T-helper 2 cell (primary cell): ENCODE measurements at regions not wholly inside any gene's neighbourhood (a gene's known extent, or its start where the extent isn't known, plus 50 kb on each side); places are given as distances from the start of the nearest gene placed in this dataset.
"Not testable (repeated sequence)": the region's sequence is repeated elsewhere in the genome, so short reads cannot be mapped to it uniquely, and the experiment has no call there.

Experiments used
- DNase-seq, 5 experiments: peaks; one replicate each; pipeline versions ENCODE4 v3.0.0 to v3.0.0-alpha.2; 2012 to 2022

DNA sequence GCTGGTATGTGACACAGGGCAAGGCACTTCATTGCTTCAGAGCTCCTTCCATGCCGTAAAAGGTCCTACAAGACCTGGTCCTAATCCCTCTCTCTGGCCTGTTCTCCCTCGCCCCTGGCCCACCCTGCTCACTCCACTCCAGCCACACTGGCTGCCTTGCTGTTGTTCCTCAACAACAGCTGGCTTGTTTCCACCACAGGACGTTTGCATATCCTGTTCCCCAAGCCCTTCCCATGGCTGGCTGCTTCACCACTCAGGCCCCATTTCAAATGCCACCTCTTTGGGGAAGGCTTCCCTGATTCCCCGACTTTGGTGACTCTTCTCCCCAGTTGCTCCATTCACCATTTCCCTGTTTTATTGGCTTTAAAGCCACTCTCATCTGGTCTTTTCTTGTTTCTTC lies 129.1 kb upstream of the ALDH3B2 start:
- DNase-seq, result not testable (repeated sequence)

DNA sequence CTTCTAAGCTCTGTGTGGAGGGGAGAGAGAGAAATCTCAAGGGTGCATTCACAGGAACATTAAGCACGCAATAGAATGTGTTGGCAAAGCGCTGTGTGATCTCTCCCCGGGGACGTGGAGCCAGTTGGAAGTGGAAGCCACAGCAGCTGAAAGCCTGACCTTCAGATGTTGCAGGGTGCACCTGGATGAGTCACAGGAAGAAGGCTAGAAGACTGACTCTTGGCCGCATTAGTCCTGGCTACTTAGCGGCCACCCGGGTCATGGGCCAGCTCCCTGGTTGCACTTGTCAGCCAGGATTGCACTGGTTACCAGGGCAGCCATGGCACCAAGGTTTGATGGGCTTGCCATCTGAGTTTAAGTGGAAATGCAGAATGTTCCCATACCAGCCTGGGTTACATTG lies 128.6 kb upstream of the ALDH3B2 start:
- DNase-seq, result not testable (repeated sequence)

DNA sequence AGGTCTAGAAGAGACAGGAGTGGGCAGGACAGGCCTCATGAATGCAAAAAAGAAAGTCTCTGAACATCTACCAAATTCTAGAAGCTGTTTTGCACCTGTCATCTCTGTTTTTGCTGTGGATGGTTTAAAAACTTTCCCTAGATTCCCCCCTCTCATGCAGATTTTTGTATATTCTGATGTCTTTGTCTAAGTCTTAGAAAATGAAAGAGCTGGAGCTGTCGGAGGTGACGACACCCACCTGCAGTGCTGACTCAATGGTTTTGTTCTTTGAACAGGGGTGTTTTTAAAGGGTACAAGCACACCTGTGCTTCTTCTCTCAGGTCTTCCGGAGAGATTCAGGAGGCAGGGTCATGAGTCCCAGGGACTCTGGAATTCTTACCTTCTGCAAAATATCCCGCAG lies 128.2 kb upstream of the ALDH3B2 start:
- DNase-seq, result not testable (repeated sequence)

DNA sequence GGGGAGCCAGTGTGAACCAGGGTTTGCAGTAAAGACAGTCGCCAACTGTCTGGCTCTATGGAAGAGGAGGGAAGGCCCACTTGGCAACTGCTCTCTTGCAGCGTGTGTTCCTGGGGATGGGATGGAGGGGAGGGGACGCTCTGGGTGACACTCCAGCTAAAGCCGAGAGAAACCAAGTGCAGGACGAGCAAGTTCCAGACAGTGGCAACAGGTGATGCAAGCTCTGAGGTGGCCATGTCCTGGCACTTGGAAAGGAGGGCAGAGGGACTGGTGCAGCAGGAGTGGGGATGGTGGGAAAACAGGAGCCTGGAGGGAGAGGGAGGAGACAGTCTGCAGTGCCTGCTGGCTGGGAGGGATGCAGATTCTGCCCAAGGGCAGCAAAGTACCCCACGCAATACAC lies 127.0 kb upstream of the ALDH3B2 start:
- not testable (repeated sequence) for DNase-seq

DNA sequence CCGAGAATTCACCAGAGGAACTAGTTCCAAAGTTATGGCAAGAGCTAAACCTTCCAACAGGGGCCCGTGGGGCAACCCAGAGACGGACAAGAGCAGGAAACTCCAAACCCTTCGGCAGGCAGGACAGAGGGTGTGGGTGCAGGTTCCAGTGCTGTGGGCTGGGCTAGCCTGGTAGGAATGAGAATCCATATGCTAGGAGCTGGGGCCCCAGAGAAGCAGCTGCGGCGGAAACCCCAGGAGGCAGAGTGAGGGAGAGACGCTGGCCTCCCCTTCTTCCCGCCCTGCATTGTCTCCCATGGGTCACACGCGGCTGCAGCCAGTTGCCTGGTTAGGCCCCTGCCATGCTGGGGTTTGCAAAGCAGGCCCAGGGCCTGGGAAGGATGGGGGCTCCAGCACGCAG lies 126.2 kb upstream of the ALDH3B2 start:
- not testable (repeated sequence) for DNase-seq

DNA sequence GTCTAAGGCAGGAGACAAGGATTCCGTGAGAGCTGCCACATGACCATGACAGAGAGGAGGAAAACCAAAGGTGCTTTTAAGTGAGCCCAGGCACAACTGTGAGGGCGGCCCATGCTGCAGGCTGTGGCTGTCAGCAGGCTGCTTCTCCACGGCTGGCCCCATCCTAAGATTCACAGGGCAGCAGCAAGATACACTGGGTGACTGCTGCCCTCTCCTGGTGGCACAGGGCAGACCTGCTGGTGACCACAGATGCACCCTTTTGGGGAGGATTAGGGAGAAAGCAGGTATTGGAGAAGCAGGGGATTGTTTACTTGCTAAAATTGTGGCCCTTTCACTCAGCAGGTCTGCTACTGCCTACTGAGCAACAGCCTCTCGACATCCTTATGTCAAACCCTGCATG lies 125.4 kb upstream of the ALDH3B2 start:
- DNase-seq, result not testable (repeated sequence)

DNA sequence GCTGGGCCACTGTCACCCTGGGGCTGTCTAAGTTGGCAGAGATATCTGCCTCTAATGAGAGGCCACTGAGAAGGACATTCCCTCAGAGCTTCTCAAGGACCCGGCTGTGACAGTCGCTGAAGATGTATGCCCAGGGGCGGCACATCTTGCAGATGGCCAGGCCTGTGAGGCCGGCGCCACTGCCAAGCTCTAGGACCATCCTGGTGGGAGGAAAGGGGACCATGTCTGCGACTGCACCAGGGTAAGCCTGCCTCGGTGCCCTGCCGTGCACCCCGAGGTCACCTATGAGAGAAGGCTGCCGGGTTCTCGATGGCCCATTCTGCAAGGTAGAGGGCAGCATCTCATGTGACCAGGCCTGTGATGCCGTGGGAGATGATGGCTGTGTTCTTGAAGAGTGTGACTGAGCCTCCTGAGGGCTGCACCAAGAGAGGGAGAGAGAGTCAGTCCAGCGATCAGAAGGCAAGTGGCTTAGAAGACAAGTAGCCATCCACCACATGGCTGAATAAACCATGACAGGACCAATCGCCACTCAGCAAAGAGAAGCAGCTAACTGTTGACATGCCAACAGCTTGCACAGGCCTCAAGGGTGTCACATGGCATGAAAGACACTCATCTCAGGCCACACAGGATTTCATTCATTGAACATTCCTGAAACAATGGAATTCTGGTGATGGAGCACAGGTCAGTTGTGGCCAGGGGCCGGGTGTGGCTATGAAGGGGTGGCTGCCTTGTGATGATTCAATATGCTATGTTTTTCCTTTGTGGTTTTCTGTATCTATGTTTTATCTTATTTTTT lies 123.5 kb upstream of the ALDH3B2 start:
- not testable (repeated sequence) for DNase-seq

DNA sequence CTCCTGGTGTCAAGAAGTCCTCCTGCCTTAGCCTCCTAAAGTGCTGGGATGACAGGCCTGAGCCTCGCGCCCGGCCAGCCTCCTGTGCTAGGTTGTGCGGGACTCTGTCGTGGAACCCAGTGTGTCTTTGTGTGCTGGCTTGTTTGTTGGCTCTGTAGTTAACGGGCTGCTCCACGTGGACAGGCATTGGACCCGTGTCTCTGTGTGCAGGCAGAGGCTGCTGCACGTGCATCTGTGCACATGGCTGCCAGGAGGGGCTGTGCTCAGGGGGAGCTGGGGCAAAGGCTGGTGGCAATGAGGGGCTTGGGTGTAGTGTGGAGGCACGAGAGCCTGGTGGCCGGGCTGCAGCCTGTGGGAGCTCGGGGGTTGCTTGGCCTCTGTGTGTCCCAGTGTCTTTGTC lies 121.3 kb upstream of the ALDH3B2 start:
- no peak for DNase-seq

DNA sequence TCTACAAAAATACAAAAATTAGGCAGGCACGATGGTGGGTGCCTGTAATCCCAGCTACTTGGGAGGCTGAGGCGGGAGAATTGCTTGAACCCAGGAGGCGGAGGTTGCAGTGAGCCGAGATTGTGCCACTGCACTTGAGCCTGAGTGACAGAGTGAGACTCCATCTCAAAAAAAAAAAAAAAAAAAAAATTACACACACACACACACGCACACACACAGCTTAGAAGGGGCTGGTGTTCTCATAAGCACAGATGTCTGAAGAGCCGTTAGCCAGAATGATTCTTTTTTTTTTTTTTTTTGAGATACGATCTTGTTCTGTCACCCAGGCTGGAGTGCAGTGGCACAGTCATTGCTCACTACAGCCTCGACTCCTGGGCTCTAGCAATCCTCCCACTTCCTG lies 119.3 kb upstream of the ALDH3B2 start:
- DNase-seq, result peak in 1 of 5 experiments; percentile 64

DNA sequence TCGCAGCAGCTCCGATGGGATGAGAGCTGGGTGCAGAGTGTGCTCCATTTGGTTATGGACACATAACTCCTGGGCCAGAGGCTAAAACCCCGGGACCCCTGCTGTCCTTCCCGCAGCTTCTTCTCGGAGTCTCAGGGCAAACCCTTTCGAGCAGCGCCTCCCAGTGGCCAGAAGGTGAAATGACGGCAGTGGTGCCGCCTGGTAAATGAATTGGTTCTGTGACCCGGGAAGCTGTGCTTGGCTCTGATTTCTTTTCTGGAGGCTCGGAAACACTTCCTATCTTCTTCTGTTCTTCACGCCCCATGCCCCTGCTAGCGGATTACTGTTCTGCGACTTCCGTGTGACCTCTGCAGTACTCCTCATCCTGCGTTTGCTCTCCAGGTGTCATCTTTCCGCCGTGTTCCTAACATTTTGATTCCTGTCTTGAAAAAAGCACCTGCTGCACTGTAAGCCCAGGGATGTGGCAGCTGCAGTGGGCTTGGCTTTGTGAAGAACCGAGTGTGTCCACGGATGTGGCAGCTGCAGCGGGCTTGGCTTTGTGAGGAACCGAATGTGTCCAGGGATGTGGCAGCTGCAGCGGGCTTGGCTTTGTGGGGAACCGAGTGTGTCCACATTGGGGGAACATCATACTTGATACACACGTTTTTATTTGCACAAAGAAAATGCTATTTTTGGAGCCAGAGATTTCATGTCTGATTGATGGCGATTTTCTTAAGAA lies 118.0 kb upstream of the ALDH3B2 start:
- DNase-seq, result peak in 3 of 5 experiments; percentile 19 to 33 (median 26)

DNA sequence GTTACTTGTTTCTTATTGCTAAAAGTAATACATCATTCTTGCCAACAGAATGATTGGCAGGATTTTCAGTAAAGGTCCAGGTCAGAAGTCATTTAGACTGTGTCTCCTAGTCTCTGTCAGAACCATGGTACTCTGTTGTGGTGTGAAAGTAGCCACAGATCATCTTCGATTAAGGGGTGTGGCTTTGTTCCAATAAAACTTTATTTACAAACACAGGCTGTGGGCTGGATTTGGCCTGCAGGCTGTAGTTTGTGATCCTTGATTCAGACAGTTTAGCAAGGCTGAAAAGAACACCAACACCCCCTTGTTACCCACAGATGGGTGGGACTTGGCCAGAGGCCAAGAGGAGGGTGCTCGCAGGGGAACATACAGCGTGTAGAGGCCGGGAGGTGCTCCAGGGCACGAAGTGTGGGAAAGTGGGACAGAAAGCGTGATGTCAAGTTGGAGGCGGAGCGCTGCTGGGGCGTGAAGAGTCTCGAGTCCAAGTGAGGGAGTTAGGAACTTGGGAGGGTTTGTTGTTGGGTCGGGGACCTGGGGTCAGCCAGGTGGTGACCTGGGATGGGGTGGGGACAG lies 117.3 kb upstream of the ALDH3B2 start:
- DNase-seq, result peak in 1 of 5 experiments; percentile 12

DNA sequence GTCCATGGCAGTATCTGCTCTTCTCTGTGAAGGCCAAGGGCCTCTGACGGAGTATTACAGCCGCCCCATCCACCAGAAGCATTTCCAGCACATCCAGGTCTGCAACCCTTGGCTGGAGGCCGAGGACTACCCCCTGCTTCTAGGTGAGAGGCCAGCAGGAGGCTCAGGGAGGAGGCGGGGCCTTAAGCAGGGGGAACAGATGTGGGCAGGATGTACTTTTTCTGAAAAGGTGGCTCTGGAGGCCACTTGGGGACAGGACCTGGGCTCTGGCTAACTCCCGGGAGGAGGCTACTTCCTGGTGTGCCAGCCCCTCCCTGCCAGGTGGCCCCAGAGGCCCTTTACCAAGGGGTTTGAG lies 113.9 kb upstream of the ALDH3B2 start:
- not testable (repeated sequence) for DNase-seq

DNA sequence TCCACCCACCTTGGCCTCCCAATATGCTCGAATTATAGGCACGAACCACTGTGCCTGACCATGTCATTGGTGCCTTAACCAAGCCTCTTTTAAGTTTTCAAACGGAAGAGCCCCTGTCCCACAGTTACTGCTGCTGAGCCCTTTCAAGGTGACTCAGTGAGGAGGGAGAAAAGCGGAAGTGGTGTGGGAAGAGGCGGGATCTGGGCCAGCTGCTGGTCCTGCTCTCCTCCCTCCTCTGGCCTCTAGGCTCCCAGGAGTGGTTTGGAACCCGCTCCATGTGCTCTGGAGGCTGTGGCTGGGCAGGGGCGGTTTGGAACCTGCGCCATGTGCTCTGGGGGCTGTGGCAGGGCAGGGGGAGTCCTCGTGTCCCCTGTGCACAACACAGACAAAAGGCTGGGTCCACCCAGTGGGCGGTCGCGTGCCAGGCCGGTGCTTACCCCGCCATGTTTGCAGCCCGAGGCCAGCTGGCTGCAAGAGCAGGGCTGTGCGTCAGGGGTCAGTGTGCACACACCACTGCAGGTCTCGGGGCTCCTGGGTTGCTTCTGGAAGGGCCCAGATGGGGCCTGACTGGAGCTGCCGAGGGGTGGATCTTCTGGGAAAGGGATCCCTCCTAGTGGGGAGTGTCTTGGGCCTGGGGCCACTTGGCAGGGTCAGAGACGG lies 113.4 kb upstream of the ALDH3B2 start:
- DNase-seq, result not testable (repeated sequence)

DNA sequence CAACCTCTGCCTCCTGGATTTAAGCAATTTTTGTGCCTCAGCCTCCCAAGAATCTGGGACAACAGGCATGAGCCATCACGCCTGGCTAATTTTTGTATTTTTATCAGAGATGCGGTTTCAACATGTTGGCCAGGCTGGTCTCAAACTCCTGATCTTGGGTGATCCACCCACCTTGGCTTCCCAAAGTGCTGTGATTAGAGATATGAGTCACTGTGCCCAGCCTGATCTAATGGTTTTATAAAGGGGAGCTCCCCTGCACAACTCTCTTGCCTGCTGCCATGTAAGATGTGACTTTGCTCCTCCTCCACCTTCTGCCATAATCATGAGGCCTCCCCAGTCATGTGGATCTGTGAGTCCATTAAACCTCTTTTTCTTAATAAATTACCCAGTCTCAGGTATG lies 107.5 kb upstream of the ALDH3B2 start:
- DNase-seq, result not testable (repeated sequence)

DNA sequence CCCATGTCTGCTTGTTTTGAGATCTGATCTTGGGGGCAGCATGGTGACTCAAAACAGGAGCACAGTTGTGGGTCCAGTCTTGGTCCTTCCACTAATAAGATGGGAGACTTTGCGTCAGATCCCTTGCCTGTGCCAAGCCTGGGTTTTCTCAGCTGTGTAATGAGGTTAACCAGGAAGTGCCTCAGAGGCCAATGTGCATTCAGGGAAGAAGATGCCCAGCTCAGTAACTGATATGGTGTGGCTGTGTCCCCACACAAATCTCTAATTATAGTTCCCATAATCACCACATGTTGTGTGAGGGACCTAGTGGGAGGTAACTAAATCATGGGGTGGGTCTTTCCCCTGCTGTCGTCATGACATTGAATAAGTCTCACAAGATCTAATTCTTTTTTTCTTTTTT lies 107.1 kb upstream of the ALDH3B2 start:
- not testable (repeated sequence) for DNase-seq

DNA sequence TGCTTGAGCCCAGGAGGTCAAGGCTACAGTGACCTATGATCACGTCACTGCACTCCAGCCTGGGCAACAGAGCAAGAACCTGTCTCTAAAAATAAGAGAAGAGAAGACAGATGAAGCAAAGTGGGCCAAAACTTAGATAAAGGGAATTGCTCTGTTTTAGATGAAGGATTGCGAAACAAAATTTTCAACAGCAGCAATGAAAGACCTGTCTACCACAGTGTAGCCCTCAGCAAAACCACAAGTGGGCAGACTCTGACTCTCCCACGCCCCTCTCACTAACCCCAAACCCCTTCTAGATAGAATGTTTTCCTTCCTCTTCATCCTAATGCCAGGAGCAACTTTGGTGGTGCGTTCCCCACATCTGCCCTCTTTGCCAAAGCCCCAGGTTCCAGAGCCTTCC lies 105.6 kb upstream of the ALDH3B2 start:
- no peak for DNase-seq

DNA sequence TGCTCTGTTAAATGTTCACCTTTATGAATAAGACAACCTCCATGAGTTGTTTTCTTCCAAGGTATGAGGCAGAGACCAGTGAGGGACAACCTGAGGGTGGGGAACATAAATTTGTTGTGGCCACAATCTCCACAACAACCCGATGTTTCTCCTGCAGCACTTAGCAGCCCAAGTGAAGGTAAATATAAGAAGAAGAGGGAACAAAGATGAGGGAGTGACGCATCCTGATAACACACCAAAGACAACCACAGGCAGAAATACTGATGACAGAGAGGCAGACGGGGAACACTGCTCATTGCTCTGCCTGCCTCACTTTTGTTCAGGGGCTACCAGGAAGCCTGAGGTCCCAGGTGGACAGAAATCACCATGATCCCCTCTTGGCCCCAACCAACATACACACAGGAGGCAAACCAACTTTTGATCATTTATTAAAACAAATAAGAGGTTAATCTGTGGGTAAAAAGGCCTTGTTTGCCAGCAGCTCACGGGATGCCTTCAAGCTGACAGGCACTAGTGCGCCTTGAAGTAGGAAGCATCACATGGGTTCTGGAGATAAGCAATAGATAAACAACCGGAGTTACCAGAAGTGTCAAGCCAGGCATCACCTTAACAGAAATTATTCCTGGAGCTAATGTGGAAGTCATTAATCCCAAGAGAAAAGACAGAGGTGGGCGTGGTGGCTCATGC lies 104.9 kb upstream of the ALDH3B2 start:
- not testable (repeated sequence) for DNase-seq

DNA sequence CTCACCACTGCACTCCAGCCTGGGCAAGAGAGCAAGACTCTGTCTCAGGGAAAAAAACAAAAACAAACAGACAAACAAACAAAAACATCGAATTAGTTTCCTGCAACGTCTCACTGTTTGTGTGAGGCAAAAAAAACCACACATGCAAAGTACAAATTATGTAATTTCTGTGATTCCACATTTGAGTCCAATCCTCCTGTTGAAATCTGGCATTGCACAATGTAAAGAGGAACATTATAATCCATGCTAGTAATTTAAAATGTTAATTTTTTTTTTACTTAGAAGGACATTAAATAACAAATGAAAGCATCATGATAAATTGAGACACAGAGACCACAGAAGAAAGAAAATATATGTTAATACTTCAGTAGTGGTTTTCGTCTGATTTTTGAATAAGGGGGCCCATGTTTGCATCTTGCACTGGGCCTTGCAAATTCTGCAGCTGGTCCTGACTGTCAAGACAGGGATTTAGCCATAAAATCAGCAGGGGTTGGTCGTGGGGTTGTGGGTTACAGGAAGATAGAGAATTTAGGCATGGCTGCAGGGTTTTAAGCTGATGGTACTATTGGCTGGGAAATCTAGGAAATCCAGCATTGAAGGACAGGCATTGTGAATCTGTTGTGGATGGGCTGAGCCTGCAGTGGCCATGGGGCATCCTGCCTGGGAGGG lies 102.6 kb upstream of the ALDH3B2 start:
- DNase-seq, result no peak

DNA sequence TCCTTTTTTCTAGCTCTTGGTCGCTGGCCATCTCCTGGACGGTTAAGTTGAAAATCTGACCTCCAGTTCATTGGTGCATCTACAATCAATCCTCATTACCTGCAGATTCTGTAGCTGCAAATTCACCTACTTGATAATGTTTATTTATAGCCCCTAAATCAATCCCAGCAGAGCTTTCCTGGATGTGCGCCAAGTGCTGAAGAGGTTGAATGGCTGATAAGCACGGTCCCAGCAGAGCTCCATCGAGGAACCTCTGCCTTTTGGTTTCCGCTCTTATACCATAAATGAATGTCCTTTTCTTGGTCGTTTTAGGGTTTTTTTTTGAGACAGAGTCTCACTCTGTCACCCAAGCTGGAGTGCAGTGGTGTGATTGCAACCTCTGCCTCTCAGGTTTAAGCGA lies 99.8 kb upstream of the ALDH3B2 start:
- DNase-seq, result not testable (repeated sequence)

DNA sequence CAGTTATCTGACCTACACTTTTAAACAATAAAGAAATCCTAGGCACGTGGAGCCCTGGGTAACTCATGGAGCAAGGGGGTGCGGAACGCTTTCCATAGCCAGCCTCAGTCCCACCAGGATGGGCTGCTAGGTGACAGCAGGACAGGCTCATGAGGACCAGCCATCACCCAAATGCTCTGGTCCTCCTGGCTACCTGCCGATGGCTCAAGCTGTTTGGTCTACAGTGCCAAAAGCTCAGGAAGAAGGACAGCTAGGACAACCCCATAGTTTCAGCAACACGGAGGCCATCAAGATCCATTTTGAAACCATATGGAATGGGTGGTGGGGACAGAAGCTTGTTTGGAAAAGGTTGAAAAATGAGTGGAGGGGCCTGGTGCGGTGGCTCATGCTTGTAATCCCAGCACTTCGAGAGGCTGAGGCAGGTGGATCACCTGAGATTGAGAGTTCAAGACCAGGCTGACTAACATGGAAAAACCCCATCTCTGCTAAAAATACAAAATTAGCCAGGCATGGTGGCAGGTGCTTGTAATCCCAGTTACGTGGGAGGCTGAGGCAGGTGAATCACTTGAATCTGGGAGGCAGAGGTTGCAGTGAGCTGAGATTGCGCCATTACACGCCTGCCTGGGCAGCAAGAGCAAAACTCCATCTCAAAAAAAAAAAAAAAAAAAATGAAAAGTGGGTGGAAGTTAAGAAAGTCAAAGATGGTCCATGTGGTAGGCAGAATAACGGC lies 93.7 kb upstream of the ALDH3B2 start:
- DNase-seq, result not testable (repeated sequence)

DNA sequence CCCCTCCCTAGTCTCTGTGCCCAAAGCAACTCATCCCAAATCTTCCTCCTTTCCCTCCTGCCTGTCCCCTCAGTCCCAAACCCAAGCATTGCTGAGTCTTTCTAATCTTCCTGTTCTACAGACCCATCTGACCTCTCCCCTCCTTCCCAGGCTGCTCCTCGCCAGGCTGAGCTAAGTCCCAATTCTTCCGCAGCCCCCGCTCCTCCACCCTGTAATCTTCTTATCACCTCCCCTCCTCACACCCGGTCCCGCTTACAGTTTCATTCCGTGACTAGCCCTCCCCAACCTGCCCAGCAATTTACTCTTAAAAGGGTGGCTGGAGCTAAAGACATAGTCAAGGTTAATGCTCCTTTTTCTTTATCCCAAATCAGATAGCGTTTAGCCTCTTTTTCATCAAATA lies 86.8 kb upstream of the ALDH3B2 start:
- DNase-seq, result not testable (repeated sequence)
